ENCODE measurements at regions not wholly inside any gene's neighbourhood (a gene's known extent, or its start where the extent isn't known, plus 50 kb on each side); places are given as distances from the start of the nearest gene placed in this dataset.
"Not testable (repeated sequence)": the region's sequence is repeated elsewhere in the genome, so short reads cannot be mapped to it uniquely, and the experiment has no call there.

- TF ChIP-seq, protein P1, sequence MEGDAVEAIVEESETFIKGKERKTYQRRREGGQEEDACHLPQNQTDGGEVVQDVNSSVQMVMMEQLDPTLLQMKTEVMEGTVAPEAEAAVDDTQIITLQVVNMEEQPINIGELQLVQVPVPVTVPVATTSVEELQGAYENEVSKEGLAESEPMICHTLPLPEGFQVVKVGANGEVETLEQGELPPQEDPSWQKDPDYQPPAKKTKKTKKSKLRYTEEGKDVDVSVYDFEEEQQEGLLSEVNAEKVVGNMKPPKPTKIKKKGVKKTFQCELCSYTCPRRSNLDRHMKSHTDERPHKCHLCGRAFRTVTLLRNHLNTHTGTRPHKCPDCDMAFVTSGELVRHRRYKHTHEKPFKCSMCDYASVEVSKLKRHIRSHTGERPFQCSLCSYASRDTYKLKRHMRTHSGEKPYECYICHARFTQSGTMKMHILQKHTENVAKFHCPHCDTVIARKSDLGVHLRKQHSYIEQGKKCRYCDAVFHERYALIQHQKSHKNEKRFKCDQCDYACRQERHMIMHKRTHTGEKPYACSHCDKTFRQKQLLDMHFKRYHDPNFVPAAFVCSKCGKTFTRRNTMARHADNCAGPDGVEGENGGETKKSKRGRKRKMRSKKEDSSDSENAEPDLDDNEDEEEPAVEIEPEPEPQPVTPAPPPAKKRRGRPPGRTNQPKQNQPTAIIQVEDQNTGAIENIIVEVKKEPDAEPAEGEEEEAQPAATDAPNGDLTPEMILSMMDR (IDR thresholded peaks at IDR 0.05; ENCODE audit: unreplicated experiment in 3 of 3): no peak
- Mint-ChIP-seq H3K4me3 (no peak overlapping the region), H3K27ac (no peak overlapping the region), H3K36me3 (ENCODE audit: low read depth) (no peaks in the 10 kb centered on the region), H3K4me1 (no peaks in the 10 kb centered on the region), H3K27me3 (ENCODE audit: low read depth) (no peaks in the 10 kb centered on the region), H3K9me3 (peaks cover 4% of the 10 kb centered on the region)
Measured at GRCh38 chr14:62505045-62505444, 540.2 kb downstream of the KCNH5 start.

DNA sequence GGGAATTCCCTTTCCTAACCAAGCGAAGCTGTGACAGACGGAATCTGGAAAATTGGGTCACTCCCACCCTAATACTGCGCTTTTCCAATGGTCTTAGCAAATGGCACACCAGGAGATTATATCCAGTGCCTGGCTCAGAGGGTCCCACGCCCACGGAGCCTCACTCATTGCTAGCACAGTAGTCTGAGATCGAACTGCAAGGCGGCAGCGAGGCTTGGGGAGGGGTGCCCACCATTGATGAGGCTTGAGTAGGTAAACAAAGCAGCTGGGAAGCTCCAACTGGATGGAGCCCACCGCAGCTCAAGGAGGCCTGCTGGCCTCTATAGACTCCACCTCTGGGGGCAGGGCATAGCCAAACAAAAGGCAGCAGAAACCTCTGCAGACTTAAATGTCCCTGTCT lies 523.9 kb downstream of the KCNH5 start:
- not testable (repeated sequence) for H3K27me3 Mint-ChIP-seq (ENCODE audit: low read depth); H3K4me1 Mint-ChIP-seq; H3K4me3 Mint-ChIP-seq

GRCh38 chr14:62528296-62528695 lies 517.0 kb downstream of the KCNH5 start:
- no peaks in the 10 kb centered on the region for H3K36me3 Mint-ChIP-seq (ENCODE audit: low read depth)
- TF ChIP-seq, protein P1 (IDR thresholded peaks at IDR 0.05; ENCODE audit: unreplicated experiment in 3 of 3): no peak
- no peak overlapping the region for H3K4me3 Mint-ChIP-seq
- no peaks in the 10 kb centered on the region for H3K27me3 Mint-ChIP-seq (ENCODE audit: low read depth)
- H3K27ac Mint-ChIP-seq: no peak overlapping the region
- no peaks in the 10 kb centered on the region for H3K4me1 Mint-ChIP-seq
- H3K9me3 Mint-ChIP-seq: peaks cover 7% of the 10 kb centered on the region

More for the DNA sequence above, 523.9 kb downstream of the KCNH5 start:
- peaks cover 33% of the 10 kb centered on the region for H3K9me3 Mint-ChIP-seq
- not testable (repeated sequence) for H3K27ac Mint-ChIP-seq; H3K36me3 Mint-ChIP-seq (ENCODE audit: low read depth)

- Mint-ChIP-seq H3K27me3 (ENCODE audit: low read depth) (no peaks in the 10 kb centered on the region), H3K9me3 (peaks cover 3% of the 10 kb centered on the region), H3K36me3 (ENCODE audit: low read depth) (no peaks in the 10 kb centered on the region), H3K4me3 (no peak overlapping the region), H3K4me1 (no peaks in the 10 kb centered on the region), H3K27ac (no peak overlapping the region)
- TF ChIP-seq, protein P1 (IDR thresholded peaks at IDR 0.05; ENCODE audit: unreplicated experiment in 3 of 3): no peak
Measured at GRCh38 chr14:62532181-62532580, 513.1 kb downstream of the KCNH5 start.

- H3K36me3 Mint-ChIP-seq (ENCODE audit: low read depth): no peaks in the 10 kb centered on the region
- H3K27me3 Mint-ChIP-seq (ENCODE audit: low read depth): peaks cover 3% of the 10 kb centered on the region
- no peak overlapping the region for H3K4me3 Mint-ChIP-seq
- no peaks in the 10 kb centered on the region for H3K4me1 Mint-ChIP-seq
- TF ChIP-seq, protein P1 (IDR thresholded peaks at IDR 0.05; ENCODE audit: unreplicated experiment in 3 of 3): no peak
- peaks cover 23% of the 10 kb centered on the region for H3K9me3 Mint-ChIP-seq
- no peak overlapping the region for H3K27ac Mint-ChIP-seq
Measured at GRCh38 chr14:62546862-62547474, 498.3 kb downstream of the KCNH5 start.

GRCh38 chr14:62557416-62557815 lies 487.8 kb downstream of the KCNH5 start:
- no peaks in the 10 kb centered on the region for H3K36me3 Mint-ChIP-seq (ENCODE audit: low read depth)
- no peaks in the 10 kb centered on the region for H3K27me3 Mint-ChIP-seq (ENCODE audit: low read depth)
- H3K27ac Mint-ChIP-seq: no peak overlapping the region
- H3K4me3 Mint-ChIP-seq: no peak overlapping the region
- no peaks in the 10 kb centered on the region for H3K4me1 Mint-ChIP-seq
- peaks cover 3% of the 10 kb centered on the region for H3K9me3 Mint-ChIP-seq
- TF ChIP-seq, protein P1 (IDR thresholded peaks at IDR 0.05; ENCODE audit: unreplicated experiment in 3 of 3): no peak

Data from nephron (organoid).